HG02763 (cell line): ENCODE measurements at regions not wholly inside any gene's neighbourhood (a gene's known extent, or its start where the extent isn't known, plus 50 kb on each side); places are given as distances from the start of the nearest gene placed in this dataset.

Experiments used
- ATAC-seq: cut with Tn5 transposase; IDR thresholded peaks from one replicate; pipeline ENCODE4 v1.9.1; 2021; ENCODE audit warnings: mild to moderate bottlenecking, moderate library complexity; ENCODE audit not compliant: unreplicated experiment

DNA sequence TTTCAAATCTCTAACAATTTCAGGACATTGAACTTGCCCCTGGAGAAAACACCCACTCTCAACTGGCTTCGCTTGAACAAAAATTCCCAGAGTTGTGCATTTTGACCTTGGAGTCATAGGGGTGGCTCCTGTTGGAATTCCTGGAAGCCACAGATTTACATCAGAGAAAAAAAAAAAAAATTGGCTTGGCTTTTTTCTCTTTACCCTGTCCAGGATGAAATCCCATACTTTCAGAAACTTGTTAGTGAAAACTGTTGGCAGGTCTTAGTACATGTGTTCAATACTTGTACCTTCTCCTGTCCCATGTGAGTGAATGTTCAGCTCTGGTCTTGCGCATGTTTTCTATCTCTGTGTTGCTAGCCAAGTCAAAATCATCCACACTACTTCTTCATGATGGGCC is 228.8 kb downstream of the TGFB2 start:
- no peak for ATAC-seq

DNA sequence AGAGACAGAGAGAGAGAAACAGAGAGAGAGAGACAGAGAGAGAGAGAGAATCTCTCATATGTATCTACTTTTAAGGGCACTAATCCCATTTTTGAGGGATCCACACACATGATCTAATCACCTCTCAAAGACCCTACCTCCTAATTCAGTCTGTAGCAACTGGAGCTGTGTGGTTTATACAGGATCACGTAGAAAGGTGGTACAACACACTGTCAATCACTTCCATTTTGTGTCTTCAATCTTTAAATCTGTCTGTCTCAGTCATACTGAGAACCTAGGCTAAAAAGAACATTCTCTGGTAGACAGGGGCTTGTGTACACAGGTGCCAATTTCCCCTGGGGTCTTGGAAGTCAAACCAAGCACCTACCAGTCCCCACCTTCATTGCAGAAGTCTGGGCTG is 229.9 kb downstream of the TGFB2 start:
- ATAC-seq: no peak

DNA sequence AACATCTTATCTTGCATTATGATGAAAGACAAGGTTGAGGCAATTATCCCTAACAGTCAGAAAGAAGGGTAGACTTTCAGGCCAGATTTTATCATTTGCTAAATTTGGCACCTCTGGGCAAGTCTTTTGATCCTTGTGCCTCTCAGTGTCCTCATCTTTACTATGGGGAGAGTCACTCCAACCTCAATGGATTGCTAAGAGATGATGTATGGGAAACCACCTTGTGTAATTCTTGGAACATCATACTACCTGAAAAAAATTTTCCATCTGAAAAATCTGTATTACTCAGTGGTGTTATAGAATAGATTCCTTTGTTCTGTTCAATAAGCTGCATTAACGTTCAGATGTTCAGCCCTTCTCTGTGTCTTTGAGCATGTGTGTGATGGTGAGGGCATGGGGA is 230.7 kb downstream of the TGFB2 start:
- ATAC-seq: no peak

DNA sequence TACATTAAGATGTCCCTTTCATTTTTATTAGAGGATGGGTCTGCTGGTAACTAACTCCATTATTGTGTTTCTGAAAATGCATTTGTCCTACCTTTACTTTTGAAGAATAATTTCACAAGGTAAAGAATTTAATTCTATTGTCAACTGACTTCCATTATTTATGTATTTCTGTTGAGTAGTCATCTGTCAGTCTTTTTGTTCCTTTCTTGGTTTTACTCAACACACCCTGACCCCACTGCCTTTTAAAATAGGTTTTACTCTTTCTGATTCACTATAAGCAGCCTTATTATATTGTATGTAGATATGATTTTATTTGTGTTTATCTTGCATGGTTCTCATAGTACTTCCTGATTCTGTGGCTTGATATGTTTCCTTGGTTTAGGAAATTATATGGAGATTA is 237.5 kb downstream of the TGFB2 start:
- no peak for ATAC-seq

DNA sequence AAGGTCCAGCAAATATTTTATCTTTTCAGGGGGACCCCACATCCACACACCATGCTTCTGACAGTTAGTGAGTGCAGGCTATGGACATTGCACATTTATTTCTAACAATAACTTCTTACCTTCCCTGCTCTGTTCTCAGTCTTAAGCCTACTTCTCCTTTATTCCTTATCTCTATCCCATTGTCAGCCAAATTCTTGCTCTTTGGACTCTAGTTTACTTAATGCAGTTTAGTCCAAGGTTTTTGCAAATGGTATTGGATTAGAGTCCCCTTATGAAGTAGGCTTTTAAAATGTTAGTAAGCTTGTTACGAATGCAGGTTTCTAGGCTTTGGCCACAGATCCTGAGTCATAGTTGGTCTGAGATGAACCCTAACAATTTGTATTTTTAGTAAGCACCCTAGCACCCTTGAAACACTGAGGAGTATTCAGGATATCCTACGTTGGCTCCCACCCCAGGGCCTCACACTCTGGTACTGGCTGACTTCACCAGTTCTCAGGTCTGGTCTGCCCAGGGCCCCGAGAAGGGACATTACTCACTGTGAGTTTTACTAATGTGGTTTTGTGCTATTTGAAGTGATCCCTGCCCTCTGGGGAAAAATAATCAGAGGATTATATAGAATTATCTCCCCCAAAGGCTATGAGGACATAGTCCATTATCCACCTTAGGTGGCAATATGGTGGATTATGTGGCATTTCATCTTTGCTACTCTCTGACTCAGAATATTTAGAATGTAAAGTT is 239.5 kb downstream of the TGFB2 start:
- ATAC-seq: no peak

DNA sequence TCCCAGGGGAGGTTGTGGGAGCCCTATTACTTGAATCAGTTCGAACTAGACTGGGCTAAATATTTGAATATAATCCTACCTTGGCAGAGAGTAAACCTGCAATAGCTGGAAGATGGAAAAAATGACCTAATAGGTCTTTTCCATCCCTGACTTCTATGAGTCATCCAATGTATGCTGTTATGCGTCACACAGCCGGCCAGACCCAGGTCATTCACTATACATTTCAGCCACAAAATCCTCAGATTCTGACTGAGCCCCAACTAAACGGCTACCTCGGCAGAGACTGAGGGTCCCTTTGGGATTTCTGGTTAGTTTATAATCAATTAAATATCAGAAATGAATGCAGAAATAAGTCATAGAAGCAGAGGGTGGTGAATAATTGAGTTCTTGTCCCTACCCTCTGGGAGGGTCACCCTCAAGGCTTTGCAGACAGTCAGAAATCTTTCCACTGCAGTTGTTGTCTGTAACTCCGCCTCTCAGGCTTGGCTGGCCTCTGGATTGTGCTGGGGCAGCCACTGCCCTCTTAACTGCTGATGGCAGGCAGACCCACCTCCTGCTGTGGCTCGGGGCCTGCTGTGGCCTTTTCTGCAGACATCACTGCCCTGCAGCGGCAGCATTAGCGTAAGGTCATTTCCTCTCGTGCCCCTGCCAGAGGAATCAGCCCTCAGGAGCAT is 240.5 kb downstream of the TGFB2 start:
- no peak for ATAC-seq

DNA sequence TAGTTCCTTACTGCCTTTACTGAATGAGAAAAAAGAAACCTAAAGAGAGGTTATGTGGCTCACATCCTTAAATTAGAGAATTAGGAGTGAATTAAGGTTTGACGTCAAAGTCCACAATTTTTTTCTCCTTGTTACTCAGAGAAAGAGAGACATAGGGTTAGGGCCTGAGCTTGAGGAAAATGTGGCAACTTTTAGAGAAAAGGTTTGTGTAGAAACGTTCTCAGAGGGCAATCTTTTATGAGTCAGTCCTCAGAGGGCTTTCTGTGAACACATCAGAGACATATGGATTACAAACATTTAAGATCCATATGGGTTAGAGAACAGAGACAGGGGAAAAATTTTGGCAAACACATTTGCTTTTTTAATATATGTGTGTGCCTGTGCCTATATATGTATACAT is 242.8 kb downstream of the TGFB2 start:
- ATAC-seq: no peak

DNA sequence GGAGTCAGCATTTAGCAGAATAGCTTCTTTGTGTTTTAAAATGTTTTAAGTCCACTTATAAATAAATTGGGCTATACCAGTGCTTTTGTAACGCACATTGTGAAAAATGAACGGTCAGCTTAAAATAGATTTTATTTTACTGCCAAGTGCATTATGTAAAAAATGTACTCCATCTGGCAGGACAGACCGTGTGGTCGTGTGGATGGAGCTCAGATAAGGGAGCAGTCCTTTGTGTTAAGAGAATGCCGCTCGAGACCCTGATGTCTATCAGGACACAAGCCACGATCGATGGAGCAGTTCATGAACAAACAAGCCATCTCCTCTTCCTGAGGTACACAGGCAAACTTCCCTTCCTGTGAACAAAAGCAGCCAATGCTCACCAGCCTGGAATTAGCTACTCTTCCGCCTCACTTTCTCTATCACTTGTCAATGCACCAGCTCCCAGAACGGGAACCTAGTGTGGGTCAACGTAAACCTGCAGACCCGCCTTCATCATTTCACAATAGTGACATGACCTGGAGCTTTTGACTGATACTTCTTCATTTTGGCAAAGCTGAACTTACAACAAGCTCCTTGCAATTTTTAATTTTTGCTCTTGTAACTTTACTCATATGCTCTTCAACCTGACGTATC is 243.5 kb downstream of the TGFB2 start:
- ATAC-seq: no peak

DNA sequence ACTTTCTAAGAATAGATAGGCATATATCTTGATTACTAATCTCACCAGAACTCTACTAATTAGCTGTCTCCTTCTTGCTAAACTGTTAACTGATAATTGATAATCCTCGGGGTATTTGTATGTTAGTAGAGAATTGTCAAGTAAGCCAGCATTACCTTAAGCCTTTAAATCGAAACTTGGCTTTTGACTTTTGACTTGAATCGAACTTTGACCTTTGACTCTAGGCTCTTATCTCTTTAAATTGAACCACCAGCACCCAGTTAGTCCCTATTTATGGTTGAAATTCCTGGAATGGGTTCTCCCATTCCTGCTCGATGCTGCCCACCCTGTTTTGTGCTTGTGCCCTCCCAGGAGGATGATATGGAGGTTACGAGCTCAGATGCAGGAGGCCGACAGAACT is 244.4 kb downstream of the TGFB2 start:
- ATAC-seq: no peak

DNA sequence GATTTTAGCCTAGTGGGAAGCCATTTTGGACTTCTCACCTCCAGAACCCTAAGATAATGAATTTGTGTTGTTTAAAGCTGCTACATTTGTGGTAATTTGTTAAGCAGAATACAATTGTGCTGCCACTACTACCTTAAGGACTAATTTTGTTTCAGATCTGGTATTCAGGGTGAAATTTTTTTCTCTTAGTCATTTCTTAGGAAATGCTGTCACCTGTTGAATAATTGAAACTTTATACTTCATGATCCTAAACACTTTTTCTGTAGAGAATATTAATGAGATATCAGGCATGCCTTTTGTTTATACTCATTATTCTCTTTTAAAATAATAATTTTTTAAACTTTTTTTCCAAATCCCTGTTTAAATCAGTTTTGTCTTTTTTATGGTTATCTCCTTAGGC is 246.8 kb downstream of the TGFB2 start:
- no peak for ATAC-seq

DNA sequence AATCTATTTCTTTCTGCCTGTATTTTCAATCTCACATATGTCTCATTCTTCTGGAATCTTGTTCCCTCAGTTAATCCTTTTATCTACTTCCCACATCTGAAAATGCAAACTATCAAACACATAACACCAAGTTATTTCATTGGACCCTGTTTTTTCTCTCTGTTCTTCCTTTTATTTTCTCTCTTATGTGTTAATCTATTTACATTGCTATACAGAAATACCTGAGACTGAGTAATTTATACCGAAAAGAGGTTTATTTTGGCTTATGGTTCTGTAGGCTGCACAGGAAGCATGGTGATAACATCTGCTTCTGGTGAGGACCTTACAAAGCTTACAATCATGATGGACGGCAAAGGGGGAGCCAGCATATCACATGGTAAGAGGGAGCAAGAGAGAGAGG is 247.6 kb downstream of the TGFB2 start:
- no peak for ATAC-seq

DNA sequence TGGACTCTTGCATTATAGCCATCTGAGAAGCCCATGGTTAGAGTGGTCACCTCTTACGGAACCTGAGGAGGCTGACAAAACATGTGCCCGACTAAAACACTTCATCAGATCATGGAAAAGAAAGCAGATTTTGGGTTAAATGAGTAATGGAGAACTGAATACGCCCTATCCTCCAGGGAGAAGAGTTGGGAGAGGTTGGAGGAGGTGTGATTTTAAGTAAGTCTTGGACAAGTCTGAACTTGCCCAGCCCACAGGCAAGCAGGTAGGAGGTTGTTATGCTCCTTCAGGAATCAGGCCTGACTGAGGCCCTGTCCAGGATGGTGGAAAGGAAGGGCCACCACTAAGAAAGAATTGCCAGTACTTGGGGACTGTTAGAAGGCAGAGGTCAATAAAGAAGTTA is 255.8 kb downstream of the TGFB2 start:
- no peak for ATAC-seq

DNA sequence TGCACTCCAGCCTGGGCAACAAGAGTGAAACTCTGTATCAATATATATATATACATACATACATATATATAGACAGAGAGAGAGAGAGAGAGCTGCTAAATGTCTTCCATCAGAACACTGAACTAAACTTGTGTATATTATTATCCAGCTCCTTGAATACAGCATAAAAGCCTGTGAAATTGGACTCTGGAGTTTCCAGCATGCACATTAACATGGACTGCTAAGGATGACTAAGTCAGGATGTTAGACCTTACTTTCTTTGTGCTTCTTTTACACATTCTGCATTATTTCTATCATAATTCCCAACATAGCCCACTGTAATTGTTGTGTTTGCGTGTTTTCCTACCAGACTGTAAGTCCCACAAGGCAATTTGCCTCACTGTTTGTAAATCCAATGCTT is 259.1 kb downstream of the TGFB2 start:
- ATAC-seq: no peak

DNA sequence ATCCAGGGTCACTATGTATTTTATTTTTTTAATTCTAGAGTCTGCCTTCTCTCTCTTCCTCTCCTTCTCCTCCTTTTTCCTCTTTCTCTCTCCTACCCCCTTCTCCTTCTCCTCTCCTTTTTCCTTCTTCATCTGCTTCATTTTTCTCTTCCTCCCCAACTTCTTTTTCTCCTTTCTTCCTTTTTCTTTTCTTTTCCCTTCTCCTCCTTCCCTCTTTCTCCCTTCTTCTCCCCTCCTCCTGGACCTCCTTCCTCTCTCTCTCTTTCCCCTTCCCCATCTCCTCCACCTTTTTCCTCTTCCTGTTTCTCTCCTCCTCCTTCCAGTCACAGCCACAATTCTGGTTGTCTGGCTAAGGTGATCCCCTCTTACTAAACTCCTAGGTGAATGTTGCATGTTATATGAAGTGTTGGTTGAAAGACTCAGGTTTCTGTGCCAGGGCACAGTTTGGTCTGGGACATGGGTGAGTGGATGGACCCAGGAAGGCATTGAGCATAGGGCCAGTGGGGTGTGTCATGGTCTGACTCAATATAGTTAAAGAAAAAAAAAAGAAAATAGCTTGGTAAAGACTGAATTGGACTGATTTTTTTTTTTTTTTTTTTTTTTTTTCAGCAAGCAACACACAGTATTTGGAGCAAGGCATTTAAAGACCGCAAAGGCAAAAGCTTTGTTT is 266.9 kb downstream of the TGFB2 start:
- ATAC-seq: no peak

DNA sequence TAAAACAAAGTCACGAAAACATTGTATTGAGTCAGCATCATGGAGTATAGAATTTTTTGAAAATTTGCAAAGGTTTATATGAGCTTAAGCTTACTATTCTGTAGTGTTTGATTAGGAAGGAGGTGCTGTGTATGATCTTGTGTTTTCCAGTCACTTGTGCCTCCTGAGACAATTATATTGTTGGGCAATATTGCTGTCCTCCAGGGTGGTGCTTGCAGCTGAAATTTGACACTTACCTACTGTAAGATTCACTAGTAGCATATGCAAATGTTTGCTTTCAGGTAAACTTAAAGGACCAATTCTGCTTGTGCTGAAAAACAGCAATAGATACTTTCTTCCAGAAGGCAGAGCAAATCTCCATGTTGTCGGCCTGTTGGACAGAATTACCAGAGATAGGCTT is 268.0 kb downstream of the TGFB2 start:
- no peak for ATAC-seq

DNA sequence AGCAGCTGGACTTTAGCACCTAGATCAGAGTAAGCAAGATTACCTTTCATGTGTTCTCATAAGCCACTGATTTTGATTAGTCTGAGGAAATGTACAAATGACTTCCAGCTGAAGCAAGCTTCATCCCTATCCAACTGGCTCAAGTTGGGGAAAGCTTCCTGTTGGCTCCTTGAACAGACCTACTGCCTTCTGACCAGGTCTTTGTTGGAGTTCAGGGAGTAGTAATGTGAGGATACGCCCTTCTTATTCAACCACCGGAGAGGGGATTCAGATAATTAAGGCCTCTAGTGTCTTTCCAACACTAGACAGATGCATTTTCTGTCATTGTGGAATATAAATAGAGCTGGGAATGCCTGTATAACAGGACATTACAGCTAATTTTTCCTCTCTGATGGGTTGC is 268.9 kb downstream of the TGFB2 start:
- no peak for ATAC-seq

DNA sequence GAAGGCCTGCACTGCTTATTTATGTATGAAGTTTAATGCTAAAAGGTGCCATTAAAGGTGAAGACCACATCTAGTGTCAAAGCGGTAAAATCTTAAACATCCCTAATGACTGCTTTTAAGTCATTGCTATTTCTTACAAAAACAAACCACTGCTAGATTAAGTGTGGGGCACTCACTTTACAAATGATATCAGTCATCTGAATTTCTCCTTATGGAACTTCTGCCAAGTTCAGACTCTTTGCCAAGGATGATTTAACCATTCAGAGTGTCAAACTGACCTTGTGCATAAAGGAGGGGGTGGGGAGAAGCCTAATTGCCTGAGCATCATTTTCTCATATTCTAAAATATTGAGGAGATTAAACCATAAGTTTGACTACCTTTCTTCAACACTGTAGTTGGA is 271.5 kb downstream of the TGFB2 start:
- ATAC-seq: no peak

DNA sequence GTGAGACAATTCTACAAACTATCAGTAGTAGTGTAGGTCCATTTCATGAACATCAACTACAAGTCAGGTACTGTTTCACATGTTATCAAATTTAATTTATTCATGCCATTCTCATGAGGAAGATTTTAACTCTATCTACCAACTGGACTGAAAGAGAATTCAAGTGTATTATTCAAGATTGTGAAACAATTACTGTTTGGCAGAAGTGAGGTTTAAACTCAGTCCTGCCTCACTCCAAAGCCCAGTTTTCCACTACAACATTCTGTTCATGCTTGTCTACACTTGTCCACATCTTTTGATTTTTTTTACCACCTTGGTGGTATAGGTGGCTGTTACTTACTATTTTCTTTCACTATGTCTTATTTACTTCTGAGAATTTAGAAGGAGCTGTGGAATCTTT is 272.9 kb downstream of the TGFB2 start:
- no peak for ATAC-seq

DNA sequence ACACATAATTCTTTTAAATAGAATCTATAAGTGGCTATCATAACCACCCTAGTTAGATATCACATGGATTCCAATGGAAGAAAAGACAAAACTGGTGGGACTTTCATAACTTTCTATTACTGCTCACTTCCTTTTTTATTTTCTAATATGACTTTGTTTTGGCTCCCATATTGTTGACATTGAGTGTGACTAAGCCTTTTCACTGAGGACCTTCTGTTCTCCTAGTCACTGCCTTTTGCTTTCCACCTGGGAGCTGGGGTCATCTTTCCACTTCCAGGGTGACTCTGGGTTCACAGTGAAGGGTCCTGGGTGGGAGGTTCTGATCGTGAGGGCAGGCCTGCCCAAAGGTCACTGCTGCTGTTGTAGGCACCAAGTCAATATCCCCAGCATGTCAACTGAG is 275.8 kb downstream of the TGFB2 start:
- ATAC-seq: no peak

DNA sequence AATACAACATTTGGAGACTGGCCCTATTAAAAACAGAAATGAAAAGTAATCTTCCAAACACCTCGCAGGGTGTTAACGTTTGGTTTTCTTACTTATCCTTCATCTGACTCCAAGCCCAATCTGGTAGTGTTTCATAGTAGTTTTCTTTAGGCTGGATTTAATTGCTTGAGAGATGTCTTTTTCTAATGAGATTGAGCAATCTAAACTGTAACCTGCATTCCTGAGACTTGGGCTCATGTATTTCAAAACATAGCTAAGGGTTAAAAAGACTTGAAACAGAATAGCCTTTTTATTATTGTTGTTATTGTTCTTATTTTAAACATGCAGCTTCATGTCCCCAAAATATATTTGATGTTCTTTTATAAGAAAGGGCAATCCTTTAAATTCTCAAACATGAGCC is 278.9 kb downstream of the TGFB2 start:
- ATAC-seq: no peak

DNA sequence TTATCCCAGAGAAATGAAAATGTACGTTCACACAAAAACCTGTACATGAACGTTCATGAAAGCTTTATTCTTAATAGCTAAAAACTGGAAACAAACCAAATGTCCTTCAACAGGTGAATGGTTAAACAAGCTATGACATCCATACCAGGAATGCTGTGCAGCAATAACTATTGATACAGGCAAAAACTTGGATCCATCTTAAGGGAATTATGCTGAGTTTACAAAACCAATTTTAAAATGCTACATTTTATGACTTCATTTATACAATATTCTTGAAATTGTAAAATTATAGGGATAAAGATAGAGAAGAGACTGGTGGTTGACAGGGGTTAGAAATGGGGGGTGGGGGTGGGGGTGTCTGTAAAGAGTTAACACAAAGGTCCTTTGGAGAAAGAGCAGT is 280.3 kb downstream of the TGFB2 start:
- no peak for ATAC-seq
